Fibroblast of gingiva (primary cell): ENCODE measurements at regions not wholly inside any gene's neighbourhood (a gene's known extent, or its start where the extent isn't known, plus 50 kb on each side); places are given as distances from the start of the nearest gene placed in this dataset.

Experiments
- DNase-seq: peaks from one replicate; pipeline ENCODE4 v3.0.0-alpha.2; 2011; ENCODE audit warnings: low read depth

DNA sequence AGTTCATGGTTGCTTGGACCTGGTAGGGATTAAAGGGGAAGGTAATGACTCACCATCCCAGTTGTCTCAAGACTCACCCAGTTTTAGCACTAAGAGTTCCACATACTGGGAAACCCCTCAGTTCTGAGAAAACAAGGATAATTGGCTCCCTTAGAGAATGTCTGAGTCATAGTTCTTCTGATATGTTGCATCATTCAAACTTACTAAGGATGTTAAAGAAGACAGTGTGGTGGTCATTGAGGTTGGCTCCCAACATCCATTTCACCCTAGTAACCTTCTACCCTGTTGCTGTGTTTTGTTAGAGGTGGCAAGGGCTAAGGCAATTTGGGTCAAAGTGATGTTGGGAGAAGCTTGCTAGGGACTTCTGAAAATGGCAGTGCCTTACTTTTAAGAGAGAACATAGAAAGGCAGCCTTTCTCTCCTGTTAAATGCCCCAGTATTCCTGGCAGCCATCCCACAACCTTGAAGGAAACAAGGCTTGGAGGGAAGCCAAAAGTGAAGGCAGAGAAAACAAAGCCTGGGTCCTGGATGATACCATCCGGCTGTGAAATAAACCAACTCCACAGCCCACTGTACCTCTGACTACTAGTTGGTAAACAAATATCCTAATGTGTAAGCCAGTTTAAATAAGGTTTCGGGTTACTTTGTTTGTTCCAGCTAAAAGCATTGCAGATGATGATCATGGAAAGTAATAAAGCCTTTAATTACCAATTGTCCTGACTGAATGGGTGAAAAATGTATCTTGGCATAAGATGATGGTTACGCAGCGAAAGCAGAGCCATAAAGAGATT, 80.4 kb upstream of the ADAMTSL1 start:
- DNase-seq = peak; percentile 93

DNA sequence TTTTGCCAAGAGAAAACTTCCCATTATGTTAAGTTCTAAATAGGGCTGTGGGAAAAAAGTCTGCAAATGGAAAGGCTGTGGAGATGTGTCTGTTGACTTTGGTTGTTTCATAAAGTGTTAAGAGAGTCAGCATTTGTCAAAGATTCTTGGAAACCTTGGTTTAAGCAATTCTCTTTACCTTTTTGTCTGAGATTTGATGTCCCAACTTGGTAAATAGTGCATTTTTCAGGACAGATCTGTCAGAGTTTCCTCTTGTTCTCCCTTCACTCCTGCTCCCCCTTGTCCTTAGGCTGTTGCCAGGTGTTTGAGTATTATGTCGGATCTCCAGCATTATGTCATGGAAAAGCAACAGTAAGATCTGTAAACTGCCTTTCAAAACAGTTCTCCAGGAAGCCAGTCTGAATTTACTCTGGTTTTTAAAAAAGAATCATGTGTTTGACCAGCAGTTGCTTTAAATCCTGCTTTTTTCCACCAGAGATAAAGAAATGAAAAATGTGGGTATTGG, 79.1 kb upstream of the ADAMTSL1 start:
- DNase-seq = no peak

DNA sequence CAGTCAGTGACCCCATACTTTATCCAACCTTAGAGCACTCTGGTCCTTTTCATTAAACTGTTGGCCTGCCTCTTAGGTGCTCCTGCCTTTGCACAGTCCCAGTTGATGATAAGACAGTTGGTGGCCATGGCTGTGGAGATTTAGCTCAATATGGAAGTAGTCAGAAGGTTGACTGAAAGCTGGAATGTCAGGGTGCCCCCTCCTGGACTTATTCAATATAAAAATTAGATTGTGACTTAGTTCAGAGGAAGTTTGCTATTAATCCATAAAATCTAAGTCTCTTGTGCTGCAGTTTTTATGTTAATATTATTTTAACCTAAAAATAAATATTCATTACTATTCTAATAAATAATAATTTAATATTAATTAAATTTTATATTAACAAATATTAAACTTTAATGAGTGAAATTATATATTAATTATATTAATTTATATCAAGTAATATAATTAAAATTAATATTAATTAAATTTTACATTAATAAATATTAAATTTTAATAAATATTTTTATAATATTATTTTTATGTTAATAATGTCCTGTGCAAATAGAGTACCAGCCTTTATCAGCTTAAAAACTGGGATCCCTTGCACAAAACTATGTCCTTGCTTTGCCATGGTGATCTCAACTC, 77.7 kb upstream of the ADAMTSL1 start:
- no peak for DNase-seq

DNA sequence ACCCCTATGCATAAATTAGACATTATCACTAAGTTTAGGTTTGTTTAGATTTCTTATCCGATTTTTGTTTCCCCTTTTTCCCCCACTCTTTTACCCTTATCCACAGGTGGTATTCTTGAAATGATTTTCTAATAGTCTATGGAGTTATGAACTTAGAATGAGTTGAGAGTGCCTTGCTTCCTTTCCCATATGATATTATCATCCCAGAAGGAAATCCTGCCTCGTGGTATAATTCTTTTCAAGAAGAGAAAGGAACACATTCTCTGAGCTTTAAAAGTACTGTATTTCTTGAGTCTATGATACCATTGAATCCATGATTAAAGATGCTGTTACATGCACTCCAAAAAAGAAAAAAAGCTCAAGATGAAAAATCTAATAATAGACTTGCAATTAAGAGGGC, 76.9 kb upstream of the ADAMTSL1 start:
- DNase-seq = no peak

DNA sequence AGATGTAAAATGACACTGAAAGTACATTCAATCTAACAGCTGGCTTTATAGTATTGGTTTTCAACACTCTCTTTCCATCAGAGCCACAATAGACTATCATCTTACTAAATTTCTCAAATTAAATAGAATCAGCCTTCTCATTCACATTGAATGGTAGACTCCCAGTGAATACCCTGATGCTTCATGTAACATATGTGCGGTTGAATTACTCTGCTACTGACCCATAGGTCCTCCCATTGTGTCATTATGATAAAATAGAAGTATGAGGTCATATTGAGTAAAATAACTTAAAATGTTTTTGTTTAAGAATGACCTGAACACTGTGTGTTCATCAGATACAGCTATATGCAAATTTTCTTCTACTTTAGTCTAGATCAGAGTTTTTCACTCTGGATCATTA, 75.9 kb upstream of the ADAMTSL1 start:
- no peak for DNase-seq

DNA sequence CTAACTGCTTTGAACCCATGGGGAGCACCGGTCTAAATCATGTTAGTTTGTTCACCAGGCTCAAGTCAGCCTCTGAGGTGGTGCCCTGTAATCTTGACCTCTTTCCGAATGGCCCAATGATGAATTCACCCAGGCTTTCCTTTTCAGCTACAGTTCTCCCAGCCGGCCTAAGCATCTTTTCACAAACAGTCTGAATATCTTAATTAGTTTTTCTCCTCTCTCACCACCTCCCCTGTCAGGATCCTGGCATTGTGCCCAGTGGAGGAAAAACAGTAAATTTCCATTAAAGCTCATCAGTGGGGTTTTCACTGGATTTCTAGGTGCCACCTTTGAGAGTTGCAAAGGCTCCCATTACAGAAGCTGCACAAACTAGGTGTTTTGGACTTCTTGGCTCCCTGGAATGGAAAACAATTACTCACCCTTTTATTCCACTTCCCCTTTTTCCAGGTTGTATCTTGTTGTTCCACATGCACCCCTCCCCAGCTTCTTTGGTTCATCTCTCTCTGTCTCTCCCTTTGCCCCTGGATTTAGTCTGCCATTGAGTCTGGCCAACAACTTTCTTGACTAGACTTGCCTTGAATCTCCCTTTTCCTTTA, 69.4 kb upstream of the ADAMTSL1 start:
- no peak for DNase-seq

DNA sequence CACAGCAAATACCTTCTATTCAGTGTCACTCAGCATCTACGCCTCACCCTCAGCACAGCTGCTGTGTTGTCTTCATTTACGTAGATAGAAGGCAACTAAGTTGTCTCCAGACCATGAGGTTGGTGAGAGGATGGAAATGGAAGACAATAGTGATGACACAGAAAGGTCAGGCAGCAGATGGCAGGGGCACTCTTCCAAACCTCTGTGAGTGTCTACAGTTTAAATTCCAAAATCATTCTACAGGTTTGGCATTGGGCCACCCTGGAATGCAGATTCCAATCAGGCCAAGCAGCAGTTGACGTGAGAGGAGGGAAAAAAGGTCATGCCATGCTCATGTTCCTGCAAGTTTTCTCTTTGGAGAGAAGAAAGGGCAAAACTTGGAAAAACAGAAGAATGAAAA, 68.7 kb upstream of the ADAMTSL1 start:
- DNase-seq = peak; percentile 88

DNA sequence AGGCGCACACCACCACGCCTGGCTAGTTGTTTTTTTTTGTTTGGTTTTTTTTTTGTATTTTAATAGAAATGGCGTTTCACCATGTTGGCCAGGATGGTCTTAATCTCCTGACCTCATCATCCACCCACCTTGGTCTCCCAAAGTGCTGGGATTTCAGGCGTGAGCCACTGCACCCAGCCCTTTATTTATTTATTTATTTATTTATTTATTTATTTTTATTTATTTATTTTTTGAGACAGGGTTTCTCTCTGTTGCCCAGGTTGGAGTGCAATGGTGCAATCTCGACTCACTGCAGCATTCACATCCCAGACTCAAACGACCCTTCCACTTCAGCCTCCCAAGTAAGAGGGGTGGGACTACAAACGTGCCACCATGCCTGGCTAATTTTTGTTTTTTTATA, 63.0 kb upstream of the ADAMTSL1 start:
- no peak for DNase-seq

DNA sequence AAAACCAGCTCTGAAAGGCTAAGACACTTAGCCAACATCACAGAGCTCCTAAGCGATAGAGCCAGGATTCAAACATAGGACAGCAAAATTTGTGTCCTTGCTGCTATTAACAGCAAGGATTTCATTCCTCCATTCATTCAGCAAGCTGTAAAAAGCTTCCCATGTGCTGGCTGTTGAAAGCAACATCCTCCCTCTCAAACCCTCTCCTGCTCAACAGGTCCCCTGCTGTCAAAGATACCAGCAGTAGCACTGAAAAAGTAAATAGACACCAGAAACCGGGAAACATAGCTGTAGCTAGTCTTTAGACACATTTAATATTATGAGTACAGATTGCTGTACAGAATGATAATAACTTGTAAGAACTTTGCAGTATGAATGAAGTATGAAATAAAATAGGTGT, 52.6 kb upstream of the ADAMTSL1 start:
- DNase-seq = no peak

DNA sequence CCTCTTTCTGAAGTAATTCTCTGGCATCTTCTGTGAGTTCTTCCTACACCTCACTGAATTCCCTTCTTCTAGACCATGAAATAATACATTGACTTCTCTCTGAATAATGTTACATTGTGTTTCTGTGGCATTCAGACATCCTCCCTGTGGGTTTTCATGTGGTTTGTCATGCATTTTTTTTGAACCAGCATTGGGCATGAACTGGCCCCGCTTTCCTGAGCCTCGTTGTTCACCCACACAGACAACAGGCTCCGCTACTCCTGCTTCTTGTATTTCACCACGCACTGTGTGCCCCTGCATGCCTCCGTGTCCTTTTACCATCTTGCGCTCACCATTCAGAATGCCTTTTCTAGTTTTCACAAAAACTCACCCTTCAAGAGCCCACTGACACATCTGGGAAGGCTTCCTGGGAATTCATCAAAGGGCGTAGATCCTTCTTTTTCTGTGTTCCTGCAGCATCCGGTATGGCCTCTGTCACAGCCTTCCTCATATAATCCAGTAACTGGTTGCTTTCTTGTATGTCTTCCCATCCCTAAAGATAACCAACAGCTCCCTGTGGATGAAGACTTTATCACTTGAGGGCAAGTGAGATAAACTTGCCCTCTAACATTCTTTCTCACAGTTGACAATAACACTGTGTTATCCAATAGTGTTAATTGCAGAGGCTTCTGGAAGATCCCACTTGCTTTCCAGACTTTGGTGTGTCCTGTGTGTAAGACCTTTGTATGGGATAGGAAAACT, 51.5 kb upstream of the ADAMTSL1 start:
- DNase-seq = no peak

DNA sequence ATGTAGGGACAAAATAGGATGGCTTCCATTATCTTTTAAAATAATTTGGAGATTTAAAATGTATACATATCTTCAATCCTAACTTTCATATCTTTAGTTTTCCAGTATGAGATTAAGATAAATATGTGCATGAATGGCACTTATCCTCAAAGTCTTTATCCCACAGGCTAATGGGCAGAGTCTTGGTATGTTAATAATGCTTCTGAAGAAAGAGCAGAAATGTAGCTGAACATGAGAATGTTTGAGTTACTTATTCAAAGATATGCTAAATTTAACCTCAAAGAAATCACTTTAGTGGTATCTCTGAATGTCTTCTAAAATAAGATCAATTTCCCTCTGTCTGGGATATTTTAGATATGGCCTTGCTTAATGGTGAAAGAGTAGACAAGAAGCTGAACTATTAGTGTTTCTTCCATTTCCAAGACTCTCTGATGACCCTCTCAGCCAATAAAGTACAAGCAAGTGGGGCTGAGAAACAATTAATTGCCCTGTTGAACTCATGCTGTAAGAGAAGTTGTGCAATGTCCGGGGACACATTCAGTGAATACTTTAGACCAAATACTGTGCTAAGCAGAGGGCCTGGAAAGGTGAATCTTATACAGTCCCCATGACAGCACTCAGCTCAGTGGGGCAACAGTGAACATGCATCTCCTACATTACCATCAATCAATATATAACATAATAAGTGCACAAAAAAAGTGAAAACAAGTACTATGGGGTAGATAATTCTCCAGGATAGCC, 50.0 kb upstream of the ADAMTSL1 start:
- DNase-seq = no peak
